Panc1 (cell line): ENCODE measurements at regions not wholly inside any gene's neighbourhood (a gene's known extent, or its start where the extent isn't known, plus 50 kb on each side); places are given as distances from the start of the nearest gene placed in this dataset.

Experiments used
- ATAC-seq: fragments of 200-7000 bp; cut with Tn5 transposase; 2 replicates; pipeline ENCODE4 v1.9.1; 2020; ENCODE audit warnings: mild to moderate bottlenecking, moderate library complexity
- BruUV-seq: library from RNA; stranded (reverse); fragments of 400-500 nt; replicated peaks from 2 replicates; lab custom pipeline; 2021; lab: Mats Ljungman, UMichigan
- CTCF ChIA-PET: fragments of 300-600 bp; sonication (Branson Sonifier 250); formaldehyde crosslinking; loops from one replicate; lab custom pipeline; 2022; ENCODE audit warnings: antibody characterized with exemption; lab: Charles Lee
- POLR2A ChIA-PET: fragments of 300-600 bp; sonication (Branson Sonifier 250); formaldehyde crosslinking; loops from one replicate; lab custom pipeline; 2022; ENCODE audit warnings: antibody characterized with exemption; lab: Charles Lee
- DNase-seq: peaks from one replicate; pipeline ENCODE4 v3.0.0-alpha.2; 2010; ENCODE audit warnings: low read depth, low spot score
- H3K27ac ChIP-seq: 2 replicates; pipeline ENCODE4 v1.5.1; 2011; ENCODE audit warnings: mild to moderate bottlenecking, low read length, inconsistent platforms
- H3K27me3 ChIP-seq: fragments of 200-500 bp; sonication (Bioruptor generic); 2 replicates; pipeline ENCODE4 v1.6.0; 2014; ENCODE audit warnings: low read length, inconsistent platforms; ENCODE audit not compliant: control insufficient read depth, insufficient read depth
- H3K36me3 ChIP-seq: fragments of 200-500 bp; sonication (Bioruptor generic); 2 replicates; pipeline ENCODE4 v1.5.1; 2014; ENCODE audit warnings: inconsistent platforms, mild to moderate bottlenecking, low read length, moderate library complexity; ENCODE audit not compliant: control insufficient read depth, insufficient read depth
- H3K4me1 ChIP-seq: 2 replicates; pipeline ENCODE4 v1.5.1; 2011; ENCODE audit warnings: inconsistent platforms, mild to moderate bottlenecking, low read length, moderate library complexity; ENCODE audit not compliant: control insufficient read depth, insufficient read depth
- H3K4me3 ChIP-seq, 2 experiments: 2 replicates each; pipeline ENCODE4 v1.5.1; 2011 to 2012; ENCODE audit warnings: low read depth in 2 of 2, low read length in 2 of 2, mild to moderate bottlenecking in 2 of 2, inconsistent platforms in 1 of 2, moderate library complexity in 1 of 2
- H3K9me3 ChIP-seq: fragments of 200-500 bp; sonication (Bioruptor generic); 2 replicates; pipeline ENCODE4 v1.5.1; 2014; ENCODE audit warnings: low read depth, mild to moderate bottlenecking, inconsistent platforms, low read length, moderate library complexity; ENCODE audit not compliant: control insufficient read depth, insufficient read depth
- POLR2AphosphoS5 ChIP-seq: IDR thresholded peaks from 2 replicates; pipeline ENCODE4 v1.6.1; 2012; ENCODE audit warnings: mild to moderate bottlenecking, low read depth, low read length, moderate library complexity
- SIN3A ChIP-seq: IDR thresholded peaks from 2 replicates; pipeline ENCODE4 v1.6.1; 2012; ENCODE audit warnings: low read depth, mild to moderate bottlenecking, low read length, moderate library complexity, borderline replicate concordance; ENCODE audit not compliant: insufficient read depth
- TCF7L2 ChIP-seq: IDR thresholded peaks from 2 replicates; pipeline ENCODE4 v1.6.1; 2011; ENCODE audit warnings: mild to moderate bottlenecking, low read depth, low read length, inconsistent platforms
- in situ Hi-C: cut with HindIII; loops from 2 replicates; pipeline ENCODE4 v1.10.0; 2016; ENCODE audit warnings: low sequenced_read_pairs, low pct_unique_long_range_greater_than_20kb
- intact Hi-C: fragments of 100-400 bp; cut with micrococcal nuclease; formaldehyde crosslinking; loops from one replicate; pipeline ENCODE4 v1.10.0; 2022; ENCODE audit not compliant: unreplicated experiment
- TF ChIP-seq, protein P1 (sequence below), 2 experiments: IDR thresholded peaks; 2 replicates each; pipeline ENCODE4 v1.6.1; 2011 to 2012; ENCODE audit warnings: low read depth in 2 of 2, control low read depth in 1 of 2, low read length in 1 of 2, mild to moderate bottlenecking in 1 of 2, moderate library complexity in 1 of 2; ENCODE audit not compliant: insufficient read depth in 1 of 2
- TF ChIP-seq, protein P2 (sequence below): fragments of 450-650 bp; IDR thresholded peaks from 2 replicates; pipeline ENCODE4 v1.5.1; 2017; ENCODE audit warnings: mild to moderate bottlenecking

DNA sequence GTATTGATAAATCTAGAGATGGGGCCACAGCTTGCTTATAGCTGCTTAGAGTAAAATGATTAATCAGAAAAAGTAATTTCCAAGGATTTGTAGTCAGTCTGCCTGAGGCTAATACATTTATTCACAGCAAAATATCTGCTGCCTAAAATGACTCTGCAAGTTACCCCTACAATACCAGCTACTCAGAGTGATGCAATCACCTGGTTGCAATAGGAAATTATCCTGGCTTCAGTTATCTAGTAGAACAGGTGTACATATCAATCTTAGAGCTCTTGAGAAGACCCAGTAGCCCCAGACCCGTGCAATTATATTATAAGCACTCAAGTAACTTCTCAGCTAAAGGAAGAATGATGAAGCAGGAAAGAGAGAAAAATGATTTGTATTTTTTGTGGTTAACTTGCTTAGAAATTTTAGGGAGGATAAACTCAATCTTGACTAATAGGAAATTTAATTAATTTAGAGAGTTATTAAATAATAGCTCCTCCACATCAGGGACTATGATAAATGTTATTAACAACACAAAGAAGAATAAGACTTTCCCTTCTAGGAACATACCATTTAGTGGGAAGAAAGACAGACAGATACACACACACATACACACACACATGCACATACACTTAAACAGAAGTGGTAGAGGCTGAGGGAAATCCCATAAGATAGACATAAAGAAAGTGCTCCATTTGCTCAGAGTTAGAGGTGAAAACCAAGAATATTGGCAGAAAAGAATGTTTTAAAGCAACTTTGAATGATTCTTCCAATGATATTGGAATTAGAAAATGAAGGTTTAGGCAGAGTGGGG lies 140.4 kb upstream of the PRSS1 start:
- no peak overlapping the region for H3K27ac ChIP-seq

DNA sequence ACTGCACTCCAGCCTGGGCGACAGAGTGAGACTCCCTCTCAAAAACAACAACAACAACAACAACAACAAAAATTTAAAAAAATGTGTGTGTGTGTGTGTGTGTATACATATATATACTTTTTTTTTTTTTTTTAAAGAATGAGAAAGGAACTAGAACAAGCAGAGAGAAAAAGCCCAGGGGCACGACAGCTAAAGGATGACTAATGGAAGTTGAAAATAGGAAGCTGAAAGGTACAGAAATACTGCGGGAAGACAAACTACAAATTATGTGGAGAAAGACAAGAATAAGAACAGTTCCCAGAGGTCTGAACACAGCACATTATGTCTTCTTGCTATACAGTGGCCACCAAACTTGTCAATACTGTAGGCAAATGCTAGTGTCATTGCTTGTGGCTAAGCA lies 141.9 kb upstream of the PRSS1 start:
- CTCF ChIA-PET: no interaction called here
- intact Hi-C loops: loop anchor here (10.0 kb wide), 1 partner anchor 177 kb away; no protein-coding TSS in a partner anchor
- TF ChIP-seq, protein P1, sequence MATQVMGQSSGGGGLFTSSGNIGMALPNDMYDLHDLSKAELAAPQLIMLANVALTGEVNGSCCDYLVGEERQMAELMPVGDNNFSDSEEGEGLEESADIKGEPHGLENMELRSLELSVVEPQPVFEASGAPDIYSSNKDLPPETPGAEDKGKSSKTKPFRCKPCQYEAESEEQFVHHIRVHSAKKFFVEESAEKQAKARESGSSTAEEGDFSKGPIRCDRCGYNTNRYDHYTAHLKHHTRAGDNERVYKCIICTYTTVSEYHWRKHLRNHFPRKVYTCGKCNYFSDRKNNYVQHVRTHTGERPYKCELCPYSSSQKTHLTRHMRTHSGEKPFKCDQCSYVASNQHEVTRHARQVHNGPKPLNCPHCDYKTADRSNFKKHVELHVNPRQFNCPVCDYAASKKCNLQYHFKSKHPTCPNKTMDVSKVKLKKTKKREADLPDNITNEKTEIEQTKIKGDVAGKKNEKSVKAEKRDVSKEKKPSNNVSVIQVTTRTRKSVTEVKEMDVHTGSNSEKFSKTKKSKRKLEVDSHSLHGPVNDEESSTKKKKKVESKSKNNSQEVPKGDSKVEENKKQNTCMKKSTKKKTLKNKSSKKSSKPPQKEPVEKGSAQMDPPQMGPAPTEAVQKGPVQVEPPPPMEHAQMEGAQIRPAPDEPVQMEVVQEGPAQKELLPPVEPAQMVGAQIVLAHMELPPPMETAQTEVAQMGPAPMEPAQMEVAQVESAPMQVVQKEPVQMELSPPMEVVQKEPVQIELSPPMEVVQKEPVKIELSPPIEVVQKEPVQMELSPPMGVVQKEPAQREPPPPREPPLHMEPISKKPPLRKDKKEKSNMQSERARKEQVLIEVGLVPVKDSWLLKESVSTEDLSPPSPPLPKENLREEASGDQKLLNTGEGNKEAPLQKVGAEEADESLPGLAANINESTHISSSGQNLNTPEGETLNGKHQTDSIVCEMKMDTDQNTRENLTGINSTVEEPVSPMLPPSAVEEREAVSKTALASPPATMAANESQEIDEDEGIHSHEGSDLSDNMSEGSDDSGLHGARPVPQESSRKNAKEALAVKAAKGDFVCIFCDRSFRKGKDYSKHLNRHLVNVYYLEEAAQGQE (IDR thresholded peaks at IDR 0.05; ENCODE audit: insufficient read depth in 1 of 2, low read depth in 2 of 2, low read length in 1 of 2): no peak
- TF ChIP-seq SIN3A (no peak), POLR2AphosphoS5 (no peak), TCF7L2 (no peak)
- TF ChIP-seq, protein P2, sequence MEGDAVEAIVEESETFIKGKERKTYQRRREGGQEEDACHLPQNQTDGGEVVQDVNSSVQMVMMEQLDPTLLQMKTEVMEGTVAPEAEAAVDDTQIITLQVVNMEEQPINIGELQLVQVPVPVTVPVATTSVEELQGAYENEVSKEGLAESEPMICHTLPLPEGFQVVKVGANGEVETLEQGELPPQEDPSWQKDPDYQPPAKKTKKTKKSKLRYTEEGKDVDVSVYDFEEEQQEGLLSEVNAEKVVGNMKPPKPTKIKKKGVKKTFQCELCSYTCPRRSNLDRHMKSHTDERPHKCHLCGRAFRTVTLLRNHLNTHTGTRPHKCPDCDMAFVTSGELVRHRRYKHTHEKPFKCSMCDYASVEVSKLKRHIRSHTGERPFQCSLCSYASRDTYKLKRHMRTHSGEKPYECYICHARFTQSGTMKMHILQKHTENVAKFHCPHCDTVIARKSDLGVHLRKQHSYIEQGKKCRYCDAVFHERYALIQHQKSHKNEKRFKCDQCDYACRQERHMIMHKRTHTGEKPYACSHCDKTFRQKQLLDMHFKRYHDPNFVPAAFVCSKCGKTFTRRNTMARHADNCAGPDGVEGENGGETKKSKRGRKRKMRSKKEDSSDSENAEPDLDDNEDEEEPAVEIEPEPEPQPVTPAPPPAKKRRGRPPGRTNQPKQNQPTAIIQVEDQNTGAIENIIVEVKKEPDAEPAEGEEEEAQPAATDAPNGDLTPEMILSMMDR: no peak

More for the DNA sequence above, 140.4 kb upstream of the PRSS1 start:
- H3K27me3 ChIP-seq: 0 out of 2 replicates have a peak, but pooled peaks cover 11% of the 10 kb centered on the region
- no peak overlapping the region for H3K4me3 ChIP-seq
- BruUV-seq: no TSS peak
- H3K4me1 ChIP-seq: no peaks in the 10 kb centered on the region; the same call in 1 of the 2 replicates
- ATAC-seq (no peak), DNase-seq (no peak)
- in situ Hi-C loops (no loop called here), intact Hi-C loops (loop anchor here (10.0 kb wide), 1 partner anchor 176 kb away; no protein-coding TSS in a partner anchor)
- ChIA-PET POLR2A (no interaction called here), CTCF (interaction anchor here (0.7 kb wide), 1 partner anchor 21 kb away, joined by 3 read pairs; no protein-coding TSS in a partner anchor)
- TF ChIP-seq SIN3A (no peak), TCF7L2 (no peak), POLR2AphosphoS5 (no peak)
- TF ChIP-seq, protein P2: no peak
- TF ChIP-seq, protein P1 (IDR thresholded peaks at IDR 0.05; ENCODE audit: insufficient read depth in 1 of 2, low read depth in 2 of 2, low read length in 1 of 2): no peak
- no peaks in the 10 kb centered on the region for H3K9me3 ChIP-seq
- no peaks in the 10 kb centered on the region for H3K36me3 ChIP-seq

More for the DNA sequence above, 141.9 kb upstream of the PRSS1 start:
- DNase-seq (no peak), ATAC-seq (no peak)
- Histone ChIP-seq H3K27me3 (0 out of 2 replicates have a peak, but pooled peaks cover 11% of the 10 kb centered on the region), H3K4me1 (no peaks in the 10 kb centered on the region; the same call in 1 of the 2 replicates), H3K36me3 (no peaks in the 10 kb centered on the region), H3K4me3 (no peak overlapping the region), H3K9me3 (no peaks in the 10 kb centered on the region), H3K27ac (no peak overlapping the region)
- in situ Hi-C loops: no loop called here
- no TSS peak for BruUV-seq
- POLR2A ChIA-PET: no interaction called here
